ENCODE measurements at regions not wholly inside any gene's neighbourhood (a gene's known extent, or its start where the extent isn't known, plus 50 kb on each side); places are given as distances from the start of the nearest gene placed in this dataset.
"Not testable (repeated sequence)": the region's sequence is repeated elsewhere in the genome, so short reads cannot be mapped to it uniquely, and the experiment has no call there.

GRCh38 chr21:27371975-27372331 lies 405.1 kb upstream of the ADAMTS5 start:
- DNase-seq (ENCODE audit: low spot score) = no peak

- no peak for DNase-seq (ENCODE audit: low spot score)
Measured at GRCh38 chr21:27371115-27371974, 404.5 kb upstream of the ADAMTS5 start.

- no peak for DNase-seq (ENCODE audit: low spot score)
Measured at GRCh38 chr21:27369978-27370571, 403.2 kb upstream of the ADAMTS5 start.

GRCh38 chr21:27369234-27369633 lies 402.3 kb upstream of the ADAMTS5 start:
- no peak for DNase-seq (ENCODE audit: low spot score)

GRCh38 chr21:27366646-27367235 lies 399.9 kb upstream of the ADAMTS5 start:
- DNase-seq (ENCODE audit: low spot score) = no peak

GRCh38 chr21:27366036-27366435 lies 399.1 kb upstream of the ADAMTS5 start:
- DNase-seq (ENCODE audit: low spot score) = no peak

- no peak for DNase-seq (ENCODE audit: low spot score)
Measured at GRCh38 chr21:27365394-27365793, 398.5 kb upstream of the ADAMTS5 start.

GRCh38 chr21:27363719-27364477 lies 397.0 kb upstream of the ADAMTS5 start:
- DNase-seq (ENCODE audit: low spot score) = no peak

- DNase-seq (ENCODE audit: low spot score) = no peak
Measured at GRCh38 chr21:27362249-27362648, 395.4 kb upstream of the ADAMTS5 start.

GRCh38 chr21:27359141-27359540 lies 392.3 kb upstream of the ADAMTS5 start:
- DNase-seq (ENCODE audit: low spot score) = no peak

- no peak for DNase-seq (ENCODE audit: low spot score)
Measured at GRCh38 chr21:27352885-27353284, 386.0 kb upstream of the ADAMTS5 start.

GRCh38 chr21:27346041-27346448 lies 379.2 kb upstream of the ADAMTS5 start:
- no peak for DNase-seq (ENCODE audit: low spot score)

GRCh38 chr21:27339902-27340301 lies 373.0 kb upstream of the ADAMTS5 start:
- DNase-seq (ENCODE audit: low spot score) = no peak

GRCh38 chr21:27338007-27338406 lies 371.1 kb upstream of the ADAMTS5 start:
- DNase-seq (ENCODE audit: low spot score) = not testable (repeated sequence)

- DNase-seq (ENCODE audit: low spot score) = no peak
Measured at GRCh38 chr21:27333096-27333495, 366.2 kb upstream of the ADAMTS5 start.

- no peak for DNase-seq (ENCODE audit: low spot score)
Measured at GRCh38 chr21:27329255-27329851, 362.5 kb upstream of the ADAMTS5 start.

- DNase-seq (ENCODE audit: low spot score) = no peak
Measured at GRCh38 chr21:27326301-27326700, 359.4 kb upstream of the ADAMTS5 start.

GRCh38 chr21:27323331-27323730 lies 356.4 kb upstream of the ADAMTS5 start:
- DNase-seq (ENCODE audit: low spot score) = no peak

GRCh38 chr21:27321791-27322190 lies 354.9 kb upstream of the ADAMTS5 start:
- DNase-seq (ENCODE audit: low spot score) = no peak

- DNase-seq (ENCODE audit: low spot score) = no peak
Measured at GRCh38 chr21:27320868-27321267, 354.0 kb upstream of the ADAMTS5 start.

- not testable (repeated sequence) for DNase-seq (ENCODE audit: low spot score)
Measured at GRCh38 chr21:27317601-27318000, 350.7 kb upstream of the ADAMTS5 start.

- DNase-seq (ENCODE audit: low spot score) = no peak
Measured at GRCh38 chr21:27315373-27315772, 348.5 kb upstream of the ADAMTS5 start.
